Astrocyte of the spinal cord (primary cell): ENCODE measurements at regions not wholly inside any gene's neighbourhood (a gene's known extent, or its start where the extent isn't known, plus 50 kb on each side); places are given as distances from the start of the nearest gene placed in this dataset.

Experiments
- DNase-seq: peaks from one replicate; pipeline ENCODE4 v3.0.0; 2011; ENCODE audit warnings: low read depth, low spot score
- H3K4me3 ChIP-seq: 2 replicates; pipeline ENCODE4 v1.5.1; 2011; ENCODE audit warnings: low read depth, mild to moderate bottlenecking, low read length, moderate library complexity
- in situ Hi-C: cut with HindIII; loops from 2 replicates; pipeline ENCODE4 v1.10.0; 2017; ENCODE audit warnings: low sequenced_read_pairs
- TF ChIP-seq, protein P1 (sequence below): IDR thresholded peaks from 2 replicates; pipeline ENCODE4 v1.5.1; 2012; ENCODE audit warnings: low read depth, mild to moderate bottlenecking, low read length, inconsistent platforms

GRCh38 chr14:25477316-25478098, 427.6 kb upstream of the STXBP6 start:
- in situ Hi-C loops = no loop called here

DNA sequence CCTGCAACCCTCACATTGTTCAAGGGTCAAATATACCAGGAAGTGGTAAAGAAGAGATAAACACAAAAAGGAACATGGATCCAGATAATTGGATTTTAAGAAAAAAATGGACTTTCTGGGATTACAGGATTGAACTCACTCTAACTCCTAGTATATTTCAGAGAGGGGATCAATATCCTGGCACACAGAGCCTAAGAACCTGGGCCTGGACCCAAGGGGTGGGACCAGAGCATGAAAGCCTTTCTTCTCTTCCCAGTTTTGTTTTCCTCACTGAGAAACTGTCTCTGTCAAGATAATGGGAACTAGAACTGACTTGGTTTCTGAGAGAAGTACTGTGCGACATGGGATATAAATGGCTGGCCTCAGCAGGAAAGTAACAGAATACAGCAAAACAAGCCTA, 422.8 kb upstream of the STXBP6 start:
- DNase-seq = no peak
- in situ Hi-C loops = no loop called here
- TF ChIP-seq, protein P1, sequence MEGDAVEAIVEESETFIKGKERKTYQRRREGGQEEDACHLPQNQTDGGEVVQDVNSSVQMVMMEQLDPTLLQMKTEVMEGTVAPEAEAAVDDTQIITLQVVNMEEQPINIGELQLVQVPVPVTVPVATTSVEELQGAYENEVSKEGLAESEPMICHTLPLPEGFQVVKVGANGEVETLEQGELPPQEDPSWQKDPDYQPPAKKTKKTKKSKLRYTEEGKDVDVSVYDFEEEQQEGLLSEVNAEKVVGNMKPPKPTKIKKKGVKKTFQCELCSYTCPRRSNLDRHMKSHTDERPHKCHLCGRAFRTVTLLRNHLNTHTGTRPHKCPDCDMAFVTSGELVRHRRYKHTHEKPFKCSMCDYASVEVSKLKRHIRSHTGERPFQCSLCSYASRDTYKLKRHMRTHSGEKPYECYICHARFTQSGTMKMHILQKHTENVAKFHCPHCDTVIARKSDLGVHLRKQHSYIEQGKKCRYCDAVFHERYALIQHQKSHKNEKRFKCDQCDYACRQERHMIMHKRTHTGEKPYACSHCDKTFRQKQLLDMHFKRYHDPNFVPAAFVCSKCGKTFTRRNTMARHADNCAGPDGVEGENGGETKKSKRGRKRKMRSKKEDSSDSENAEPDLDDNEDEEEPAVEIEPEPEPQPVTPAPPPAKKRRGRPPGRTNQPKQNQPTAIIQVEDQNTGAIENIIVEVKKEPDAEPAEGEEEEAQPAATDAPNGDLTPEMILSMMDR = no peak
- H3K4me3 ChIP-seq = no peak overlapping the region

More at GRCh38 chr14:25477316-25478098, 427.6 kb upstream of the STXBP6 start:
- TF ChIP-seq, protein P1 = no peak
- no peak for DNase-seq
- H3K4me3 ChIP-seq = no peak overlapping the region

DNA sequence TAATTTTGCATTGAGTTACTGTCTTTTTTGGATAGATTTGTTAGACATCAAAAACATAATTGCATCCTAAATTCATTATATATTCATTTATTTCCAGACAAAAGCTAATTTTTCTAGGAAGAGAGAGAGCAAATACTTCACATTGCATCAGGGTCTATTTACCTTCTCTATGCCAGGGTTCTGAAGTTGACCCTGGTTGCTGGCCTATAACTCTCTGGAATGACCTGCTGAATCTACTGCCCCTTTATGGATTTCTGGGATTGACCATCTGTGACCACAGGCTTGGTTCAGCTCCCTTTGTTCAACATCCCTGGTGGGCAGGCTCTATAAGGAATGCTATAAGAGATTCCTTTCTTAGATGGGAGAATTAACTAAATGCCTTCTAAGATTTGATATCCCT, 414.8 kb upstream of the STXBP6 start:
- no peak overlapping the region for H3K4me3 ChIP-seq
- in situ Hi-C loops = no loop called here
- no peak for DNase-seq
- TF ChIP-seq, protein P1 = no peak

- no peak for DNase-seq
- TF ChIP-seq, protein P1 = no peak
- no peak overlapping the region for H3K4me3 ChIP-seq
- in situ Hi-C loops = no loop called here
Observed at GRCh38 chr14:25464078-25464477, 414.1 kb upstream of the STXBP6 start.

DNA sequence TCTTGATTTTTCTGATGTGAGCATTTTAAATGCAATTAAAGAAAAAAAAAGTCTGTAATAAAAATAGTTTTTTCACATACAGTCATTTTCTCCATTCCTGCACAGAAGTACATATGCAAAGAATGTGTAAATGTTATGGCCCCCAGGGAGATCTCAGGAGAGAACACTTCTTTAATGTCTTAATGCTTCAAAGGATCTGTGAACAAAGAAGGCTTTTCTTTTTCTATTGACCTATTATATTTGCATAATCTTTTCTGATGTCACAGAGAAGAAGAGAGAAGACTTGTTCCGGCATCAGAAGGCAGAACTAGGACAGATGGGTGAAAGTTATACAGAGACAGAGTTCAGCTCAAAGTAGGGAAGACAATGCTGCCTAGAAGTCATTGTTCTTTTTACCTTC, 413.5 kb upstream of the STXBP6 start:
- DNase-seq = no peak
- in situ Hi-C loops = no loop called here
- TF ChIP-seq, protein P1 = no peak
- H3K4me3 ChIP-seq = no peak overlapping the region

GRCh38 chr14:25461780-25462179, 411.8 kb upstream of the STXBP6 start:
- no peak overlapping the region for H3K4me3 ChIP-seq
- TF ChIP-seq, protein P1 = no peak
- in situ Hi-C loops = no loop called here
- DNase-seq = no peak
